ENCODE measurements at regions not wholly inside any gene's neighbourhood (a gene's known extent, or its start where the extent isn't known, plus 50 kb on each side); places are given as distances from the start of the nearest gene placed in this dataset.

- H3K4me2 ChIP-seq (replicated peaks; ENCODE audit: extremely low read depth, low read length, poor library complexity, severe bottlenecking) = no peak overlapping the region
- no peaks in the 10 kb centered on the region for H3K4me1 ChIP-seq (ENCODE audit: control insufficient read depth in 1 of 2, insufficient read depth in 2 of 2, low read length in 2 of 2)
- intact Hi-C loops (cut with micrococcal nuclease) = no loop called here
- Mint-ChIP-seq H3K9me3 (peaks cover 0 to 5% (median 0%) of the 10 kb centered on the region in 7 donors), H3K27ac (no peak overlapping the region), H3K4me3 (no peak overlapping the region), H3K36me3 (no peaks in the 10 kb centered on the region), H3K4me1 (no peaks in the 10 kb centered on the region), H3K27me3 (ENCODE audit: low read depth in 3 of 3) (no peaks in the 10 kb centered on the region)
- H3K36me3 ChIP-seq (replicated peaks in 1 of 2; ENCODE audit: control insufficient read depth in 1 of 2, insufficient read depth in 2 of 2, low read length in 2 of 2) = no peaks in the 10 kb centered on the region
- no peak for DNase-seq
- WGBS (ENCODE audit: insufficient coverage) = no CpG with 5 or more reads among the region's 1 CpG
- H4K20me1 ChIP-seq (ENCODE audit: insufficient read depth, low read length) = no peaks in the 10 kb centered on the region
- H3K27me3 ChIP-seq (ENCODE audit: control insufficient read depth in 2 of 2, insufficient read depth in 2 of 2, low read length in 2 of 2) = no peaks in the 10 kb centered on the region
- no peak overlapping the region for H2AFZ ChIP-seq (ENCODE audit: insufficient read depth, low read depth, low read length, poor library complexity, severe bottlenecking)
- H3K27ac ChIP-seq (ENCODE audit: low read depth in 1 of 2, low read length in 2 of 2) = no peak overlapping the region
- H3K4me3 ChIP-seq (replicated peaks in 1 of 3; ENCODE audit: low read depth in 2 of 3, low read length in 3 of 3) = no peak overlapping the region
- no peak overlapping the region for H3K9ac ChIP-seq (ENCODE audit: insufficient read depth, low read length, poor library complexity, severe bottlenecking)
- no peak for TF ChIP-seq CTCF (IDR thresholded peaks at IDR 0.05)
- H3K9me3 ChIP-seq (replicated peaks in 1 of 2; ENCODE audit: control insufficient read depth in 1 of 2, insufficient read depth in 1 of 2, low read length in 2 of 2) = no peaks in the 10 kb centered on the region
- no peaks in the 10 kb centered on the region for H3K79me2 ChIP-seq (ENCODE audit: insufficient read depth, low read length)
Measured at GRCh38 chr2:188051706-188052105, 240.0 kb upstream of the GULP1 start.

GRCh38 chr2:188065386-188065785, 226.3 kb upstream of the GULP1 start:
- Histone ChIP-seq H3K4me3 (replicated peaks in 1 of 3; ENCODE audit: low read depth in 2 of 3, low read length in 3 of 3) (no peak overlapping the region), H3K9ac (ENCODE audit: insufficient read depth, low read length, poor library complexity, severe bottlenecking) (no peak overlapping the region), H3K9me3 (replicated peaks in 1 of 2; ENCODE audit: control insufficient read depth in 1 of 2, insufficient read depth in 1 of 2, low read length in 2 of 2) (no peaks in the 10 kb centered on the region), H3K4me2 (replicated peaks; ENCODE audit: extremely low read depth, low read length, poor library complexity, severe bottlenecking) (no peak overlapping the region), H3K27me3 (ENCODE audit: control insufficient read depth in 2 of 2, insufficient read depth in 2 of 2, low read length in 2 of 2) (no peaks in the 10 kb centered on the region), H3K79me2 (ENCODE audit: insufficient read depth, low read length) (no peaks in the 10 kb centered on the region), H3K27ac (ENCODE audit: low read depth in 1 of 2, low read length in 2 of 2) (no peak overlapping the region), H3K4me1 (ENCODE audit: control insufficient read depth in 1 of 2, insufficient read depth in 2 of 2, low read length in 2 of 2) (no peaks in the 10 kb centered on the region), H3K36me3 (replicated peaks in 1 of 2; ENCODE audit: control insufficient read depth in 1 of 2, insufficient read depth in 2 of 2, low read length in 2 of 2) (no peaks in the 10 kb centered on the region), H4K20me1 (ENCODE audit: insufficient read depth, low read length) (no peaks in the 10 kb centered on the region), H2AFZ (ENCODE audit: insufficient read depth, low read depth, low read length, poor library complexity, severe bottlenecking) (no peak overlapping the region)
- no peak for DNase-seq
- H3K9me3 Mint-ChIP-seq = peaks cover 0 to 10% (median 3%) of the 10 kb centered on the region in 7 donors
- H3K4me3 Mint-ChIP-seq = no peak overlapping the region
- intact Hi-C loops (cut with micrococcal nuclease) = no loop called here
- no CpG with 5 or more reads among the region's 6 CpGs for WGBS (ENCODE audit: insufficient coverage)
- H3K4me1 Mint-ChIP-seq = no peaks in the 10 kb centered on the region
- H3K36me3 Mint-ChIP-seq = no peaks in the 10 kb centered on the region
- no peak overlapping the region for H3K27ac Mint-ChIP-seq
- H3K27me3 Mint-ChIP-seq (ENCODE audit: low read depth in 3 of 3) = no peaks in the 10 kb centered on the region
- no peak for TF ChIP-seq CTCF (IDR thresholded peaks at IDR 0.05)

Data from CD14-positive monocyte (primary cell).